Activated CD4-positive, CD25-positive, alpha-beta regulatory T cell (primary cell): ENCODE measurements at regions not wholly inside any gene's neighbourhood (a gene's known extent, or its start where the extent isn't known, plus 50 kb on each side); places are given as distances from the start of the nearest gene placed in this dataset.
"Not testable (repeated sequence)": the region's sequence is repeated elsewhere in the genome, so short reads cannot be mapped to it uniquely, and the experiment has no call there.

Source experiments
- DNase-seq, 4 experiments: peaks; one replicate each; lab custom pipeline; 2025; lab: John Stamatoyannopoulos, UW

DNA sequence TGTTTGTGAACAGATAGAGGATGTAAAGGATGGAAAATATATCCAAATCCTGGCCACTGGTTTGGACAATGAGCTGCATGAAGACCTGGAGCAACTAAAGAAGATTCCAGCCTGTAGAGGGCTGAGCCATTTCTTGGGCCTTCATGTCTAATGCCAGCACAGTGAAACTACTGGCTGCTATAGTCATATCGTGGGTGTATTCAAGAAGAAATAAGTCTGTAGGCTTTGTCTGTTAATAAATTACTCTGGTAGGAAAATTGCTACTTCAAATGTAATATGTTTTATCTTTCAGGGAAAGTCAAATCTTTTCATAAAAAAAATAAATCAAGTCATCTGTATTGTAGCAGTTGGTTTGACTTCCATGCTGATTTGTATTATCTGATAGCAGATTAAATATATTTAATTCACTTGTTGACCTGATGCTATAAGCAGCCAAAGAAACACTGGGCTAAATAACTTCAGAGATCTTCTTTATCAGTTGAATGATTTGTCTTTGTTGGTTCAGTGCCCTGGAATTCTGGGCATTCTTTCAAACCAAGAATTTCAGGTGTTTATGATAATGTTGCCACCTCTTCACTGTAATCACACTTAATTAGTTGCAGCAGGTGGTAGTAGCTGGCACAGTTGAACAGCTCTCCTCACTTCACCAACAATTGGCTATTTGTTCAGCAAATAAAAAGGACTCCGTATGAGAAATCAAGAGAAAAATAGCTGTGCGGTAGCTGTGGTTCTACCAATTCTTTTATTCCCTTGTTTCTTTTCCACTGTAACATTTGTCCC is 1109.5 kb downstream of the NSUN3 start:
- DNase-seq, result no peak

DNA sequence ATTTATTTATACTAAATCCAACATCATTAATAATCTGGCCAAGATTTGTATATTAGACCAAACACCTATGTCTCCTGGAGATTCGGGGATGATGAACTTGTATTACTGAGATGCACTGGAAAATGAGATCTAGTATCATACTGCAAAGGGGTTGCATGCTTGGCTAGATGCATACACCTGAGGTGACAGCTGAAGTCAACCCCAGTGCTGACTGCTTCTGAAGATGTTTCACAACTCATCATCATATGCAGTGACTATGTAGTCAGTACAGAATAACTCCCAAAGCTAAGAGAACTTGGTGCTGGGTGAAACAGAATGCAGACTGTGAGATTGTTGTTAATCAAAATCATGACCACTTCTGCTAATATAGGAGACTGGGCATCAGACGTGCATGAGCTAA is 1114.2 kb downstream of the NSUN3 start:
- DNase-seq, result no peak

DNA sequence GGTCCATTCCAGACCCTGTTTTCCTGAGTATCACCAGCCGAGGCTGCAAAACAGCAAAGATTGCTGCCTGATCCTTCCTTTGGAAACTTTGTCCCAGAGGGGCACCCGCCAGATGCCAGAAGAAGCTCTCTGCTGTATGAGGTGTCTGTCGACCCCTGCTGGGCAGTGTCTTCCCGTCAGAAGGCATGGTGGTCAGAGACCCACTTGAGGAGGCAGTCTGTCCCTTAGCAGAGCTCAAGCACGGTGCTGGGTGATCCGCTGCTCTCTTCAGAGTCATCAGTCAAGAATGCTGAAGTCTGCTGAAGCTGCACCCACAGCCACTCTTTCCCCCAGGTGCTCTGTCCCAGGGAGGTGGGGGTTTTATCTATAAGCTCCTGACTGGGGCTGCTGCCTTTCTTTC is 1121.2 kb downstream of the NSUN3 start:
- no peak for DNase-seq

DNA sequence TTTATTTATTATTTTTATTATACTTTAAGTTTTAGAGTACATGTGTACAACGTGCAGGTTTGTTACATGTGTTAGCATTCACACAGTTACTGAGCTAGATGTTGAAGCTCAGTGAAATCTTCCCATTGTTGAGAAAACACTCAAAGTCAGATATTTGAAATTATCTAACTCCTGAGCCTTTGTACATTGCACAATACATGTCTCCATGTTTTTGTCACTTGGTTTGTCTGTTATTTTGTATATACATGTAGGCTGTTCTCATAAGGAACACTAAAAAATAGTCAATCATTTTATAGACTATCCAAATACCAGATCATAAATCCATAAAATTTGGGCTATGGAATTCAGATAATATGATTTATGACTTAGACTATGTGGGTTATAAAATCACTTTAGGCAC is 1126.5 kb downstream of the NSUN3 start:
- DNase-seq, result no peak

DNA sequence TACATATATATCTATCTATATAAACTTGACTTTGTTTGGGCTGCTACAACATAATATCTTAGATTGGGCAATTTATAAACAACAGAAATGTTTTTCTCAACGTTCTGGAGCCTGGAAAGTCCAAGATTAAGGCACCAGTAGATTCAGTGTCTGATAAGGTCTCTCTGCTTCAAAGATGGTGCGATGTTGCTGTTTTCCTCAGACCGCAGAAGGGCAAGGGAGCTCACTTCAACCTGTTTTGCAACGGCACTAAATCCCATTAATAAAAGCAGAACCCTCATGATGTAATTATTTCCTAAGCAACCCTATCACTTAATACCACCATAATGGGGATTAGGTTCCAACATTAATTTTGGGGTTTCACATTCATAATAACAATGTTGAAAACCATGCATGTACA is 1134.8 kb downstream of the NSUN3 start:
- DNase-seq, result no peak

DNA sequence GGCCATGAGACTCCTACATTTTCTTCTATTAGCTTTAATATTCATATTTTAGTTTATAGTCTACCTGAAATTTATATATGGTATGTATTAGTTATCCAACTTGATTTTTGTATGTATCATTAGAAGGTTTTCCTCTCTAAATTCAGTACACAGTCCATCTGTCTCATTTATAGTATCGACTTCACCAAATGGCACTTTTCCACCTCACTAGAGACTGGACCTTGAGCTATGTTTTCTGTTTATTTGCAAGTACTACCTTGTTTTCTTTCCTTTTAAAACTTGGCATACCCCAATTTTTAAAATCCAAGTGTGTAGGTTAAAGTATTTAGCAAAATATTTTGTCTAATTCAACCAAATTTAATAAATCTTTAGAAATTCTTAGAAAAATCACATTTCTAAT is 1137.5 kb downstream of the NSUN3 start:
- DNase-seq, result no peak

DNA sequence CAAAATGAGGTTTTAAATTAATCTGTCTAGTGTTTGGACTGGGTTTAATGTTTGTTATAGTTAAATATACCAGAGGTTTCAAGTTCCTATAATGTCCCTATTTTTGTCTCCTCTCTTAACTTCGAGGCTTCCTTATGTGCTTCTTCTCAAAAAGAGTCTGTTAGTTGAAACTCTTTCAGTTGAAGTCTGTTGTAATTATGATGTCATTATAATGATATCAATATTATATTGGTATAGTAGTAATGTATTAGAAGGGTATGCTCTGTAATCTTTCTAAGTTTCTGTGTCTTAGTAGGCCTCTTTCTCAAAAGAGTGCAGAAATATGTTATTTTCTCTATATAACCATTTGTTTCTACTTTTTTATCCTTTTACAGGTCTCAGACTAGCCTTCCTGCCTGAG is 1148.0 kb downstream of the NSUN3 start:
- DNase-seq, result no peak

DNA sequence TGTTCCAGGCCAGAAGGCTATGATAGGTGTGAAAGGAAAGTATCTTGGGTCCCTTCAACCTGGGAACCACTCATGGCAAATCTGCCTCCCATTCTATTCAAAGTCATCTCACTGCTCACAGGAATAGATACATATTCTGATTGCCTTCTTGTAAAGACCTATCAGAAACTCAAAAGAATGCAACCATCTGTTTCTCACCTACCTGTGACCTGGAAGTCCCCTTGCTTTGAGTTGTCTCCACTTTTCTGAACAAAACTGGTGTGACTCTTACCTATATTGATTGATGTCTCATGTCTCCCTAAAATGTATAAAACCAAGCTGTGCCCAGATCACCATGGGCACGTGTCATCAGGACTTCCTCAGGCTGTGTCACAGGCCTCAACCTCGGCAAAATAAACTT is 1149.3 kb downstream of the NSUN3 start:
- DNase-seq, result no peak

DNA sequence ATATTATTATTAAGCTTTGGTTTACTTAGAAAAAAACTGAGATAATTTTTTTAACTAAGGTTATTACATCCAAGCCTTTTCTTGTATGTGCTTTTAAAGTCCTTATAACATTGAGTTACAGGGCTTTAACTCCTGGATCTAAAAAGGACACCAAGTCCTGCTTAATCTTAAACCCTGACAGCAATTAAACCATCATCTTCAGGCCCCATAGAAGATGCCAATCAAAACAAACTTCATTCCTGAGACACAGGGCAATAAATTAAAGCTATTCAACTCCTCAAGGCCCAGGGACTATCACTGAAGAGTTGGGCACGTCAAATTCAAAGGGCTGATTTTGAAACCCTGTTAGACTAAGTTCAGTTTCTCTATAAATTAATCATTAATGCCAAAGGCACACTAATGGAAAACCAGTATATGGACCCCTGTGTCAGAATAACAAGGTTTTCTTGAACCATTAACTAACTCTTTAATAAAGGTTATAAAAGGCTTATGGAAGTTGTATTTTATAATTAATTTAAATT is 1152.6 kb downstream of the NSUN3 start:
- DNase-seq, result no peak

DNA sequence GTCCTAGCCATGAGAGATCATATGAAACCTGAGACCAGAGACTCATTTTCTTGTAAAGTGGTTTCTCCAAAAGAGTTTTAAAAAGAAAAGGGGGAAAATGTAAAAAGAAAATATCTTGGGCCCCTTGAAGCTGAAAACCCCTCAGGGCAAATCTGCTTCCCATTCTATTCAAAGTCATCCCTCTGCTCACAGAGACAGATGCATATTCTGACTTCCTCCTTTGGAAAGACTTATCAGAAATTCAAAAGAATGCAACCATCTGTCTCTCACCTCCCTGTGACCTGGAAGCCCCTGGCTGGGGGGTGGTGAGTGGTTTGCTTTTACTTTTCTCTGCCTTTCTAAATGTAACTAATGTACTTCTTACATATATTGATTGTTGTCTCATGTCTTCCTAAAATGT is 1154.8 kb downstream of the NSUN3 start:
- DNase-seq, result no peak

DNA sequence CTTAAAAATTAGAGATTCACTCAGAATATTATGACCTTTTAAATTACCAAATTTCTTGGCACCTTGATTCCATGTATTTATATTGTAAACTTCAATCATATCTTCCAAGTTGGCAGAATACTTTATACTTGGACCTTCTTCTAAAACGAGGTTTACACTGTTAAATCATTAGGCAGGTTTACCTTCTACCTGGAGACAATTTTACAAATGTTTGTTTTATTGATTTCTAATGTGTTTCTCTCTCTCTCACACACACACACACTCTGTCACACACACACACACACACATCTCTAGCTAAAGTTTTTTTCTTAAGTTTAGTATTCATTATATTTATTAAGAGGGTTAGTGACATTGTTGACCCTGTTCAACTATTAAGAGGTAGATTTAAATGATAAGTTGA is 1155.6 kb downstream of the NSUN3 start:
- DNase-seq, result no peak

DNA sequence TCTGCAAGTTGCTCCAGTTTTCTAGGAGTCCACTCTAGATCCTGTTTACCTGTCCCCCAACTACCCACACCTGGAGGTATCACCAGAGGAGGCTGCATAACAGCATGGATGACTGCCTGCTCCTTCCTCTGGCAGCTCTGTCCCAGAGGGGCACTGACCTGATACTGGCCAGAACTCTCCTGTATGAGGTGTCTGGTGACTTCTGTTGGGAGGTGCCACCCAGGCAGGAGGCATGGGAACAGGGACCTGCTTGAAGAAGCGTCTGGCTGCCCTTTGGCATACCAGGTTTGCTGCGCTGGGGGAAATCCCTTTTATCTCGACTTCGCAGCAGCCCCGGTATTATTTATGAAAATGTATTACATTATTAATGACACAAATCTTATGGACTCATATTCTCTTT is 1163.6 kb downstream of the NSUN3 start:
- no peak for DNase-seq

DNA sequence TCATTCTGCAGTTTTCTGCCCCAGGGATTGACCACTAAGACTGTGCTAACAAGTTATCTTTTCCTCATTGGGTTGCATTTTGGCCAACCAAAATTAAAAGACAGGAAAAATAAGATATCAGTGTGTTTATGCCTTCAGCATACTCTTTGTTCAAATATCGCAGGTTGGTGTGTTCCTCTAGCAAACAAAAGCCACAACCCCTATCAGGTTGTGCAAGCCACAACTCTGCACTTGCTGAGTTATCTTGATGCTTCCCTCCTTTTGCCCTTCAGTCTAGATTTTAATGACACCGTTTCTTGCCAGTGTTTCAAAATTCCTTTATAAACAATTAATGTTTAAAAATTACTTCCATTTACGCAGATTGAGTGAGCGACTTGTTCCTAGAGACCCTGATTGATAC is 1164.2 kb downstream of the NSUN3 start:
- DNase-seq, result no peak

DNA sequence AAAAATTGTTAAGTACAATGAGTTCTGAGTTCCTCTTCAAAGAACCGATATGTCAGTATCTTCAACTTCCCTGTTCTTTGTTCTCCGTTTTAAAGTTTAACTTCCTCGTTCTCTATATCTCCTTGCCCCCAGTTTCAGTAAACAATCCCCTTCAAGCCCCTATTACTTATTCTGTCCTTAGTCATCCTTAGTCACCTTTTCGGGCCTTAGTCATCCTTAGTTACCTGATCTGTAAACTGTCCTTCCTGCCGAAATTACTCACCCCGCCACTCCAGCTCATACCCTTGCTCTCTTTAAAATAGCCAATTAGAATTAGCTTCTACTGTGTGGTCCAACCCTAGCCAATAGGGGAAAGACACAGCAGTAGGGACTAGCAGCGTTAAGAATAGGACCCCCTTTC is 1165.6 kb downstream of the NSUN3 start:
- no peak for DNase-seq

DNA sequence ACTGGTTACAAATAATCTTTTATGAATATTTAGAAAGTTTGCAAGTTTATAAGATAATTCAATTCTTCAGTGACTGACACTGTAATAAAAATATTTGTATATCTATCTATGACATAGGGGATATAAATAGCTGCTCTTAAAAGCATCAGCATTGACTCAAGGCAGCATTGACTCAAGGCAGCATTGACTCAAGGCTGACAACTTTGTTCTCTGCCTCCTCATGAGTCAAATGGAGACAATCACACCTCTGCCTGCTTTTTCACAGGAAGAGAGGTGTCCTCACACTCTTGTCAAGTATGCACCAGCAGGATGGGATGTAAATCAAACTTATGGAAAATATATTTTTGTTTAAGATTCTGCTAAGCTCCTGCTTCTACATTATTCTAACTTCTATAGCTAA is 1173.1 kb downstream of the NSUN3 start:
- DNase-seq, result no peak

DNA sequence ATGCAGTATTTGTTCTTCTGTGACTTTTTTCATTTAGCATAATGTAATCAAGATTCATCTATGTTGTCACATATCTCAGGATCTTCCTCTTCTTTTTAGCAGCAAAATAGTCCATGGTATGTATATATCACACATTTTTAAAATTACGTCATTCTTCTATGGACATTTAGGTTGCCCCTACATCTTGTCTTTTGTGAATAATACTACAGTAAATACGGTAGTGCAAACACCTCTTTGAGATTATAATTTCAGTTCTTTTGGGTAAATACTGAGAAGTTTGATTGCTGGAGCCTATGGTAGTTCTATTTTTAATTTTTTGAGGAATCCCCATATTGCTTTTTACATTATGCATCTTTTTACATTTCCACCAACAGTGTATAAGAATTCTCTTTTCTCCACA is 1174.9 kb downstream of the NSUN3 start:
- no peak for DNase-seq

DNA sequence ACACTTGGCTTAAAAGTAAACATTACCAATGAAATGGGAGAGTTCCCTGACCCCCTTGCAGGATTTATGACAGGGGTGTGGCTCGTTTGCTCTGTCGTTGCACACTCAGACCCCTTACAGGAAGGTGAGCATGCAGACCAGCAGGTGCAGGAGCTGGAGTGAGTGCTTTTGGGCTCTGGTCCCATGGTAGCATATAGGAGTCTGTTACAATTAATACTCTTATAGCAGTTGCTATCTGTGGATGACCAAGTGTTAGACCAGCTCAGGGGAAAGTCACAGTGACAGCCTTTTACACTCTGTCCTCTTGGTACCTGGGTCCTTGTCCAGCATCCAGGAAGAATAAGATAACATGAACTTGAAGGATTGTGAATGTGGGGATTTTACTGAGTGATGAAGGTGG is 1177.5 kb downstream of the NSUN3 start:
- DNase-seq, result no peak

DNA sequence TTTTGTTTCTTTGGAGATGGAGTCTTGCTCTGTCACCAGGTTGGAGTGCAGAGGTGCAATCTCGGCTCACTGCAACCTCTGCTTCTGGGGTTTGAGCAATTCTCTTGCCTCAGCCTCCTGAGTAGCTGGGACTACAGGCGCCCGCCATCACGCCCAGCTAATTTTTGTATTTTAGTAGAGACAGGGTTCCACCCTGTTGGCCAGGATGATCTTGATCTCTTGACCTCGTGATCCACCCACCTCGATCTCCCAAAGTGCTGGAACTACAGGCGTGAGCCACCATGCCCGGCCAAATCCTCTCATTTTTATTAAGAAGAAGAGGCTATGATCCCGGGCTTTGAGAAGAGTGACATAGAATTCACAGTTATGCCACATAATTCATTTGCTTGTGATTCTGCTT is 1178.4 kb downstream of the NSUN3 start:
- not testable (repeated sequence) for DNase-seq

DNA sequence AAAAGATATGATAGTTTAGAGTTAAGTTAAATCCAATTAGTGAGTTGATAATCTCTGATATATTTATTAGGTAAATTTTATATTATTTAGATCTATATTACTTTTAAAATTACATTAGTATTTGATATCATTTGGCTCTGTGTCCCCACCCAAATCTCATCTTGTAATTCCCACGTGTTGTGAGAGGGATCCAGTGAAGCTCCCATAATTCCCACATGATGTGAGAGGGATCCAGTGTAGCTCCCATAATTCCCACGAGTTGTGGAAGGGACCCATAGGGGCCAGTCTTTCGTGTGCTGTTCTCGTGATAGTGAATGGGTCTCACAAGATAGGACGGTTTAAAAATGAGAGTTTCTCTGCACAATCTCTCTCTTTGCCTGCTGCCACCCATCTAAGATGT is 1183.6 kb downstream of the NSUN3 start:
- no peak for DNase-seq

DNA sequence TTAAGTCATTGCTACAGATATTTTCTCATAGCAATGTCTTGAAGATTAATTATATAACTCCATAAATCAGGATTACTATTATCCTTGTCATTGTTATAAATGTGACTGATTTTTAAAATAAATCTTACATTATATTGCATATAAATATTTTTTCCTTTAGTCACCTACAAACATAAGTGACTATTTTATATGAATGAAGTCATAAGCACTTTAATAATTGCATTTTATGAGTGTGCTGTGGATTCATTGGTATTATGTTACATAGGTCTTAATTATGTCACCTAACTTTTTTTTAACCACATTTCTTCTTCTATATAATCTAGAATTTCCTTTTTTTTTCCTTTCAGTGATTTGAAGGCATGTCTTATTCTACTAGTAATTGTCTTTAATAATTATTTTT is 1191.2 kb downstream of the NSUN3 start:
- DNase-seq, result no peak

DNA sequence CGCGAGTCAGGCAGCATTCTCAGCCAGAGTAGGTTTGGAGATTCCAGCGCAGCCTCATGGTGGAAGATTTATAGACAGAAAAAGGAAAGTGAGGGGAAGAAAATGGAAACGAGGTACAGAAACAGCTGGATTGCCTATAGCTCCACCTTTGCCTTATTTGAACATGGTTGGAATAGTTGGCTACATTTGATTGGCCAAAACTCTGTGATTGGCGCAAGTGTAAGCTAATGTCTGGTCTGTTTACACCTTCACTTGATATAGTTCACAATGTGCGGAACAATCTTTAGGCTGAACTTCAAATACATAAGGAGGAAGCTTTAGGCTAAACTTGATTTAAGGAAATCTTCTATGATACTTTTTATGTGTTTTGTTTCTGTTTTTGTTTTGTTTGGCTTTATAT is 1191.9 kb downstream of the NSUN3 start:
- DNase-seq, result no peak

DNA sequence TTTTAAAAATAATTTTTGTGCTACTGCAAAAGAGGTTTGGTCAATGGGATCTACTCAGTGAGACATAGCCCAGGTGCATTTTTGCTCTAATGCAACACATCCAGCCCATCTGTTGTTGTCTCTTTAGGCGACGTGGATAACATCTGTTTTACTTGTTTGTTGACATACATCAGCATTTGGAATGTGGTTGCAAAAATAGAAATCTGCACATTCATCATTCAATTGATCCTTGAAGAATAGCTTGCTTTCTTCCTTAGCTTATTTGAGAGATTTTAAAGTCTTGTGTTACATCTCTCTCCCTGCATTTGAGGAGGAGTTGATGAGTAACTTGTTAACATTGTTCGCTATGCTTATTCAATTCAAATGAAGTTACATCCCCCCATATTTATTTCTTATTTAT is 1202.3 kb downstream of the NSUN3 start:
- no peak for DNase-seq

DNA sequence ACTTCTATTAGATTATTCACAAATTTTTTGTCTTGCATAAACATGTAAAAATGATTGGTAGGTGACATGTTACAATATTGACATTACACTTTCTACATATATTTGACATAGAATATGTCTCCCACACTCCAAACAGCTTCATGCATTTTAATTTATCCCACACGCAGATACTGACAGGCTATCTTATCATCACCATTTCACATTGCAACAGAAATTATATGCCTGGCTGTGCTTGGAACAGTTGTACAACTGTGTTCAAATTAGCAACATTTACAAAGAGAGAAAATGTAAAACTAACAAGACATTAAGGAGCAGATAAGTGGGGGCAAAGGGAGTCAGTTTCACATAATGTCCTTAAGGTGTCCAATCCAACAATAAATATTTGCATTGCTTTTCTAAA is 1208.5 kb downstream of the NSUN3 start:
- no peak for DNase-seq

DNA sequence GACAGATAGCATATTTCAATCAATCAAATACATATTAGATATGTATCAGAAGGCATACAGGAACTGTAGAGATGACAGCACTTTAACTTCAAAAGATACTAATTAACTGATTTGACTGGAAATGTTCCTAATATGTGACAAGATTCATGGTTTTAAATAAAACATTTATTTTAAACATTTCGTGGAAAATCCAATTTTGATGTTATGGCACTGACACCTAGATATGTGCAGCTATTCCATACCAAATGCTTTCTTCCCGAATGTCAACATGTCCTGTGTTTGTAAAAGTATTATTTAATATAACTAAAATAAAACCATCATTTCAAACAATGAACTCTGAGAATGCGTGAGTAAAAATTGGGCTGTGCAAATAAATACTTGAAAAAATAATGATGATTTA is 1209.3 kb downstream of the NSUN3 start:
- no peak for DNase-seq
